ENCODE measurements at regions not wholly inside any gene's neighbourhood (a gene's known extent, or its start where the extent isn't known, plus 50 kb on each side); places are given as distances from the start of the nearest gene placed in this dataset.

DNA sequence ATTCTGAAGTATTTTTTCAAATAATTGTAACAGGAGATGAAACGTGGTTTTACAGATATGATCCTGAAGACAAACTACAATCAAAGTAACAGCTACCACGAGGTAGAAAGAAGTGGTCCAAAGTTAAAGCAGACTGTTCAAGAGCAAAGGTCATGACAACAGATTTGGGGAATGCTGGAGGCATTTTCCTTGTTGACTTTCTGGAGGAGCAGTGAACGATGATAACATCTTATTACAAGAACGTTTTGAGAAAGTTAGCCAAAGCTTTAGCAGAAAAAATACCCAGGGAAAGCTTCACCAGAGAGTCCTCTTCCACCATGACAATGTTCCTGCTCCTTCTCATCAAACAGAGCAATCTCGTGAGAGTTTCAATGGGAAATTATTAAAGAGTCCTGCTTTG lies 145.4 kb upstream of the NREP start:
- TF ChIP-seq, protein P1, sequence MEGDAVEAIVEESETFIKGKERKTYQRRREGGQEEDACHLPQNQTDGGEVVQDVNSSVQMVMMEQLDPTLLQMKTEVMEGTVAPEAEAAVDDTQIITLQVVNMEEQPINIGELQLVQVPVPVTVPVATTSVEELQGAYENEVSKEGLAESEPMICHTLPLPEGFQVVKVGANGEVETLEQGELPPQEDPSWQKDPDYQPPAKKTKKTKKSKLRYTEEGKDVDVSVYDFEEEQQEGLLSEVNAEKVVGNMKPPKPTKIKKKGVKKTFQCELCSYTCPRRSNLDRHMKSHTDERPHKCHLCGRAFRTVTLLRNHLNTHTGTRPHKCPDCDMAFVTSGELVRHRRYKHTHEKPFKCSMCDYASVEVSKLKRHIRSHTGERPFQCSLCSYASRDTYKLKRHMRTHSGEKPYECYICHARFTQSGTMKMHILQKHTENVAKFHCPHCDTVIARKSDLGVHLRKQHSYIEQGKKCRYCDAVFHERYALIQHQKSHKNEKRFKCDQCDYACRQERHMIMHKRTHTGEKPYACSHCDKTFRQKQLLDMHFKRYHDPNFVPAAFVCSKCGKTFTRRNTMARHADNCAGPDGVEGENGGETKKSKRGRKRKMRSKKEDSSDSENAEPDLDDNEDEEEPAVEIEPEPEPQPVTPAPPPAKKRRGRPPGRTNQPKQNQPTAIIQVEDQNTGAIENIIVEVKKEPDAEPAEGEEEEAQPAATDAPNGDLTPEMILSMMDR (IDR thresholded peaks at IDR 0.05): no peak

DNA sequence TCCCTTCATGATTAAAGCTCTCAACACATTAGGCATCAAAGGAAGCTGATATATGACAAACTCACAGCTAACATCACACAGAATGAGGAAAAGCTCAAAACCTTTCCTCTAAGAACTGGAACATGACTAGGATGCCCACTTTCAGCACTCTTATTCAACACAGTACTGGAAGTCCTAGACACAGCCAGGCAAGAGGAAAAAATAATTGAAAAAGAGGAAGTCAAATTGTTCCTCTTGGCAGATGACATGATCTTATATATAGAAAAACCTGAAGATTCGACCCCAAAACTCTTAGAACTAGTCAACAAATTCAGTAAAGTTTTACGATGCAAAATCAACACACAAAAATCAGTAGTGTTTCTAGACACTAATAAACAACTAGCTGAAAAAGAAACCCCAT lies 144.3 kb upstream of the NREP start:
- TF ChIP-seq, protein P1 (IDR thresholded peaks at IDR 0.05): no peak

DNA sequence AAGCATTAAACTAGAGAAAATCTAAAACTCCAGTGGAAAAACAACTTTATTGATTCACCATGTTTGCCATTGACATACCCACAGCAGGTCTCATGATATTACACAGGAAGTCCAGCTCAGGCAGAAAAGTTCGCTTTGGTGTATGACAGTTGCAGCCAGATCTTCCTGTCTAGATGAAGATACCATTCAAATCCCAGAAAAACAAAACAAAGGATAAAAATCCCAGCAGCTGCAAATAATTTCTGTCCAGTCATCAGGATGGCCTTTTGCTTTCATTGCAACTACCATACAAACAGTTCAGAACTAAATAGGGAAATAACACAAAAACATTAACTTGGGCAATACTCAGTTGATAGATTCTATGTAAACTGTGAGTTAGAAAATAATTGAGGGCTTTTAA lies 136.0 kb upstream of the NREP start:
- TF ChIP-seq, protein P1 (IDR thresholded peaks at IDR 0.05): no peak

DNA sequence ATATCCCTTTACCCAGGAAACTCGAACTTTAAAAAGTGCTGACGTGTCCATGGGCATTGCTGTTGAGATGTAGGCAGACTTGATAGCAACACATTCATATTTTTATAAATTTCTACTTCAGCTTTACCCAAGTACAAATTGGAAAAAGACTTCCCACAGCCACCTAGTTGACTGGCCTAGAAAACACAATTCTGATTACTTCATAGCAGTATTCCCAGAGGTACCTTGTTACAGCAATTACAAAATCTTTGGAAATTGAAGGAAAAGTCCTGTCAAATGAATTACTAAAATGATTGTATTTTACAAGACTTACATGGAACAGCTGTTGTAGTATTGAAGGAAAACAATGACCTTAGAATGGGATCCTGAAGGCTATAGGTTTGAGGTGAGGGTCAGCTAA lies 130.7 kb upstream of the NREP start:
- TF ChIP-seq, protein P1 (IDR thresholded peaks at IDR 0.05): no peak

DNA sequence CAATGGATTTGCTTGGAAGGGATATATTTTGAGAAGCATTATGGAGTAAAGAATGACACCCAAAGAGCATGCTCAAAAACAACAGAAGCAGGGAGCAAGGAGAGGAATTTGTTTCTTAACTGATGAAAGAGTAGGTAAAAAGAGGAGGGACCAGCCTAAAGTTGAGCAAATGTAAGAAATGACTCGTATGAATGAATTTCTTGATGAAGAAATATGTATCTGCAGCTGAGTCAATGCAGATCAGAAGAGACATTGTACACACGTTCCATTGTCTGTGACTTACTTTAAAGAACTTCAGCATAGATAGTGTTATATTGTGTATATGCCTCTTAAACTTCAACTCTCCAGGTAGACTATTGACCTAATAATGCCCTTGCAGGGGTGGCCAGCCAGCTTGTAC lies 112.7 kb upstream of the NREP start:
- TF ChIP-seq, protein P1 (IDR thresholded peaks at IDR 0.05): no peak

DNA sequence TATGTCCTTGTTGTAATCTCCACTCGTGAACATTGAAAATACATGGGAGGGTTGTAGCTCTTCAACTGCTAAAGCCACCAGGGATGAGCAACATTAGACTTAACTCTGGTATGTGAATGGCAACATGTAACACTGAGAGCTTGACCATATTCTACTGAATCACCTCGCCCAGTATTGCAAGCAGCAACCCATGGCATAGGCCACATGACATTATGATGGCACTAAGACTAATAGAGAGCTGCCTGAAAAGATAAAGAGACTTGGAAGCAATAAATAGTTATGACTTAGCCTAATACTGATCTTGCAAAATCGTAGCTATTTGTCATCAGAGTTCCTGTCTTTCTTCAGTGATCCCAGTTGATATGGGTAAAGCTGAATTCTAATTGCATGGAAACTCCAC lies 108.4 kb upstream of the NREP start:
- TF ChIP-seq, protein P1 (IDR thresholded peaks at IDR 0.05): no peak

DNA sequence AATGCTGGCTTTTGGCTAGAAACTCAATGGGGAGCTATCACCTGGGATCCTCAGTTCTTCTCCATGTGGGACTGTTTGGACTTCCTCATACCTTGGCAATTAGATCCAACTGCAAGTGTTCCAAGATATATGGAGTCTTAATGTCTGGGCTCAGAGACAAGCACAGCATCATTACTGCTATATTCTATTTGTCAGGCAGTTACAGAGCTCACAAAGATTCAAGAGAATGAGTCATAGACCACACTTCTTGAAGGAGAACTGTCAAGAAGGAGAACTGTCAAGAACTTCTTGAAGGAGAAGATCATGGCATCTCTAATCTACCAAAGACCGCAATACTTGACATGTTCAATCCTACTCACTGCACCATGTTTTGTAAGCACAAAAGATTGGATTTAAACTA lies 106.8 kb upstream of the NREP start:
- TF ChIP-seq, protein P1 (IDR thresholded peaks at IDR 0.05): no peak

DNA sequence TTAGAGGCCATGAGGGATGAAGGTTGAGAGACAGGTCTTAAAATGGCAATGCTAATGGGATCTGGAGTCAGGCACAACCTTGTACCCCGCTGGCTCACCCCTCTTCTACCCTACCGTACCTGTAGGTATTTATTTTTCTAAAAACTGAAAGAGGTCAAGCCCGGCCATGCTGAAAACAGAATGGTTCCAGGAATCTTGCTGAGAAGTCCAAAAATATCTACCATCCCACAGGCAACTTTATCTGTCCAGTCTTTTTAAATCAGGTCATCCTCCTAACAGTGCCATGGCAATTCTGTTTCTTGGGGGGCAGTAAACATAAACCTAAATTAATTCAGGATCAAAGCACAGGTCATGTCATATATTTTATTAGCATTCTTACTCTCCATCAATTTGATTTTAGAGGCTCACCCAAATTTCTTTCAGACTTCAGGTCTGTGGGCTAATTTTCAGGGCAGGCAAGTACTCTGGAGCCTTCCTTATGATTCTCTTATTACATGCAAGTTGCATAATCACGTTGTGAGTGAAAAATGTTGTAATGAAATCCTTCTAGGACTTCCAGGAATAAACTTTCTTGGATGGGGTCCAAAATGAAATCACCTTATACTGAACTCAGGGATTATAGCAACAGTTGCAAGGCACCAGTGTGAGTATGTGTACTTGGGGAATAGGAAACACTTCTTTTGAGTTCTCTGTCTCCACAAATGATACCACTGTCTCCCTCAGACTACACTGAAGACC lies 102.7 kb upstream of the NREP start:
- TF ChIP-seq, protein P1 (IDR thresholded peaks at IDR 0.05): no peak

Data from LNCAP (cell line).